Activated gamma-delta T cell (primary cell): ENCODE measurements at regions not wholly inside any gene's neighbourhood (a gene's known extent, or its start where the extent isn't known, plus 50 kb on each side); places are given as distances from the start of the nearest gene placed in this dataset.

Experiments
- DNase-seq: peaks from one replicate; lab custom pipeline; 2025; lab: John Stamatoyannopoulos, UW

GRCh38 chr4:64014647-64015046 lies 394.6 kb downstream of the TECRL start:
- DNase-seq, result no peak

DNA sequence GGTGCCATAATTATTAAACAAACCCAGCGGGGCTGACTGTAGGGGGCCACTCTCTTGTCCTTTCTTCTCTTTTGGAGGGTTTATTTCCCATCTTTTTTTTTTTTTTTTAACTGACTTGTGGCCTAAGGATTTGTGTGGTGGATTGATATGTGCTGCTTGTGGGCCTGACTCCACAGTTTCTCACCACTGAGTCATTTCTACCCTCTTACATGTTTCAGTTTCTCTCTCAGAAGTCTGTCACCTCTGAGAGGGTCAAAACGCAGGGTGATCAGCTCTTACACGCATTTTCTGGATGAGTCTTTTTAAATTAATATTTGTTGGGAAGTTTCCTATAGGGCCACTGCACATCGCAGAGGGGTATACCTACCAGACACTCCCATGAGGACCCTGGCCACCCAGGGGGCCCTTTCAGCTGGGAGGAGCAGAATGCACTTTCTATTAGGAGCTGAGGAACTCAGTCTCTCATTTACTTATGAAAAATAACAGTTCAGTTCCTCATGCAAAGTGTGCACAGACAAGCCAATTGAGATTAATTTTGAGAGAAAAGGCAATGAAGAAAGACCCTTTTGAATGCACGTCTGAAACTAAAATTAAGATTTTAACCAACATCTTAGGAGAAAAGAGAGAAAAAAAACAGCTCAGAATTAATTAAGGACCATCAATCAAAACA lies 407.9 kb downstream of the TECRL start:
- no peak for DNase-seq

- no peak for DNase-seq
Observed at GRCh38 chr4:64000241-64000640, 409.0 kb downstream of the TECRL start.

DNA sequence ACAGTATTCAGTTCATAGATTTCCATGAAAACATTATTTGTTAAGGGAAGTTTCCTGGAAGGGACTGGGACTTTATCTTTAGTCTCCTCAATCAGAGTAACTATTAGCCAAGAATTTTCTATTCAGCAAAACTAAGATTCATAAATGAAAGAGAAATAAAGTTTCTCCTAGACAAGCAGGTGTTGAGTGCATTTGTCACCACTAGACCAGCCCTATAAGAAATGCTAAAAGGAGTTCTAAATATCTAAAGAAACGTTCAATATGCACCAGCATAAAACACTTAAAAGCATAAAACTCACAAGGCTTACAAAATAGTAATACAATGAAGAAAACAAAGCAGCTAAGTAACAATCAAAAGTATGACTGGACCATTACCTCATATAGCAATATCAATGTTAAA lies 423.0 kb downstream of the TECRL start:
- no peak for DNase-seq

- no peak for DNase-seq
Observed at GRCh38 chr4:63983224-63983623, 426.0 kb downstream of the TECRL start.

- no peak for DNase-seq
Observed at GRCh38 chr4:63965875-63966274, 443.4 kb downstream of the TECRL start.

GRCh38 chr4:63942706-63943286 lies 466.5 kb downstream of the TECRL start:
- DNase-seq, result peak; percentile 1

- no peak for DNase-seq
Observed at GRCh38 chr4:63937961-63938360, 471.3 kb downstream of the TECRL start.

- no peak for DNase-seq
Observed at GRCh38 chr4:63922146-63922545, 487.1 kb downstream of the TECRL start.

DNA sequence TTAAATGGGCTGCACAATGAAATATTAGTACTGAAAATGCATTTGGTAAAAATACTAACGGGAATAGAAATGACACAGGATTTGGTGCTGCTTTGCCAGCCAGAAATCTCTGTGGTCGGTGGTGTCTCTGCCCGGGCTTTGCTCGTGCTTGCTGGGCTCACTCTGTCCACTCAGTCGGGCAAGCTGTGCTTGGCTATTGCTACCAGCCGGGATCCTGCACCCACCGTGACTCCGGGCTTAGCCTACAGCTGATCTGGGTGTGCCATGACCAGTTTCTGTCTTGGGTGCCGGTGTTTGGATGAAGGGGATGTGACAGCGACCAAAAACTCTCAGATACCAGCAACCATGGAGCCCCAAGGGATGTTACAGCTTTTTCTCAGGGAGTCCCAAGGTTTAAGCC lies 487.7 kb downstream of the TECRL start:
- peak; percentile 0 for DNase-seq

- no peak for DNase-seq
Observed at GRCh38 chr4:63919636-63920365, 489.4 kb downstream of the TECRL start.

- no peak for DNase-seq
Observed at GRCh38 chr4:63906660-63907183, 502.5 kb downstream of the TECRL start.

GRCh38 chr4:63904201-63904600 lies 505.0 kb downstream of the TECRL start:
- no peak for DNase-seq

DNA sequence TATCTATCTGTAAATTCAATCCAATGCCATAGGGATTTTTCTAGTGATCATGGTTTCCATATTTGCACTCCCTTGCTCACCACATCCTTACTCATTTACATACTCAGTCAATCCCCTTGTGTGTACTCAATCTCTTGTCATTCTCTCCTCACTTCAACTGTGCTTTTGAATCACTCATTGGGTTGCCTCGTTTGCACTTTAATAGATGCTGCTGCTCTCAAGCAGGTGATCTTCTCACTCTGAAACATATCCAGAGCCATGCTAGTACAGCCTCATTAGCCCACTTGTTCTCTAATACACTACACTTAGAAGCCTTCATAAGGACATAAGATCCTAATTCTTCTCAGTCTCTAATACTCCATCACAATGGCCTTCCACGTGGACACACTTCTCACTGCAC lies 507.9 kb downstream of the TECRL start:
- no peak for DNase-seq

DNA sequence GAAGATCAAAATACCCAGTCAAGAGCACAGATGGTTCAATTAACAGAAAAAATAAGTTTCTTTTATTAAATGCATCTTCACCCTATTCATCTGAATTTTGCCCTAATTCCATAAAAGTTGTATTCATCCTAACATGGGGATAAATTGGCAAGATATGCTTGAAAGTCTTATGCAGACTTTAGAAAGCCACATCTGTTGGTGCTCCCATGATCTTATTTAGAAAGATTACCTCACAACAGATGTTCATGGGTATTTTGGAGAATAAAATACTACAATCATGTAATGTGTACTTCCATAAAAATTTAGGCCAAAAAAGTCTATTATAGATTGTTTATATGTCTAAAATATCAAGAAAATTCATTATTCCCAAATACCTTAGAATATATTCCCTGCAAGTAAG lies 510.3 kb downstream of the TECRL start:
- DNase-seq, result no peak

GRCh38 chr4:63894161-63894560 lies 515.1 kb downstream of the TECRL start:
- DNase-seq, result no peak

GRCh38 chr4:63869370-63869769 lies 539.9 kb downstream of the TECRL start:
- no peak for DNase-seq

- no peak for DNase-seq
Observed at GRCh38 chr4:63851496-63851895, 557.8 kb downstream of the TECRL start.

- no peak for DNase-seq
Observed at GRCh38 chr4:63841266-63841665, 568.0 kb downstream of the TECRL start.

DNA sequence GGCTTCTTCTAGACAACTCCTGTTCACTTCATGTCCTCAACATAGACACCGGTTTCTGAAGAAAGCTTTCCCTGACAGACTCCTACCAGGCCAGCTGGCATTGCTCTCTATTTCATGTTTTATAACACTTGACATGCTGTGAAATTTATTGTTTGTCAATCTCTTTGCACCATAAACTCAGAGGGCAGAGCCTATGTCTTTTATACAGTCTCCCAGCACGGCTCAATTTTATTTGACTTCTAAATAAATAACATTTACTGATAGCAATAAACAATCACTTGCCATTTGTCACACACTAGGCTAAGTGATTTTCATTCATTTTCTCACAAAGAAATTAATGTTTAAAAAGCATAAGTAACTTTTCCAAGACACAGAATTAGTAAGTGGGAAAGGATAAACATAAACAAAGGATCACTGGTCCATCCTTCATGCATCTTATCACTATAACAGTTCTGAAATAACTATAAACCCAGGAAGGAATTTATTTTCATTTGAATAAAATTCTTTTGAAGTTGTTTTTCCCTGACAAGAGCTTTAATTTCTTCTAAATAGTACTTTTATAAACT lies 577.6 kb downstream of the TECRL start:
- DNase-seq, result no peak

DNA sequence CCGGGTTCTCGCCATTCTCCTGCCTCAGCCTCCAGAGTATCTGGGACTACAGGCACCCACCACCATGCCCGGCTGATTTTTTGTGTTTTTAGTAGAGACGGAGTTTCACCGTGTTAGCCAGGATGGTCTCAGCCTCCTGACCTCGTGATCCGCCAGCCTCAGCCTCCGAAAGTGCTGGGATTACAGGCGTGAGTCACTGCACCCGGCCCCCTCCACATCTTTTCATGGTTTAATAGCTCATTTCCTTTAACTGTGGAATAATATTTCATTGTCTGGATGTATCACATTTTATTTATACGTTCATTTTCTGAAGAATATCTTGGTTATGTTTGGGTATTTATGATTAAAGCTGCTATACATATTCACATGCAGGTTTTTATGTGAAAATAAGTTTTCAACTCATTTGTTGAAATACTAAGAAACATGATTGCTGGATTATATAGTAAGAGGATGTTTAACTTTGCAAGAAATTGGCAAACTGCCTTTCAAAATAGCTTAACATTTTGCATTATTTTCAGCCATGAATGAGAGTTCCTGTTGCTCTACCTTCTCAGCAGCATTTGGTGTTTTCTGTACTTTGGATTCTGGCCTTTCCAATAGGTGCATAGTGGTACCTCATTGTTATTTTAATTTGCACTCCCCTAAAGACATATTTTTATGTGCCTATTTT lies 591.9 kb downstream of the TECRL start:
- no peak for DNase-seq
